ENCODE measurements at regions not wholly inside any gene's neighbourhood (a gene's known extent, or its start where the extent isn't known, plus 50 kb on each side); places are given as distances from the start of the nearest gene placed in this dataset.

DNA sequence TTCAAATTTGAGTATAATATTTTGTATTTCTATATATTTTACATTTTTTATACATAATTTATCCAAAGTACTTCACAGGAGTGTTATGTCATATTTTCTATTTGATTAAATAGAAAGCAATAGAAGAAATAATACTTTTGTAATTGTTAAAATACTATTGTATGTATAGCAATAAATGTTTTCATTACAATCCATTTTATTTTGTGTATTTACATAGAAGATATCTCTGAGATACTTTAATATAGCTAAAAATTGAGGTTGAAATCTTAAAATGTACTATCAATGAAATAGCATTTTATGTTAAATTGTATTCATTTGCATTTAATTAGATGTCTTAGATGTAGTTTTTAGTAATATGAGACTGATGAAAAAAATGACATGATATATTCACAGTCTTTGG lies 1109.6 kb upstream of the MIR17HG start:
- Histone ChIP-seq H3K9me3 (ENCODE audit: control insufficient read depth, insufficient read depth, low read length) (no peaks in the 10 kb centered on the region), H3K9me2 (replicated peaks; ENCODE audit: control insufficient read depth, low read length) (no peaks in the 10 kb centered on the region), H3K4me2 (ENCODE audit: low read length) (no peak overlapping the region), H3K36me3 (ENCODE audit: control insufficient read depth, low read length) (no peaks in the 10 kb centered on the region), H3K4me1 (ENCODE audit: control insufficient read depth, low read length) (no peaks in the 10 kb centered on the region), H3K27me3 (ENCODE audit: control insufficient read depth, low read length) (no peaks in the 10 kb centered on the region), H4K20me1 (ENCODE audit: control insufficient read depth, insufficient read depth, low read depth, low read length) (no peaks in the 10 kb centered on the region), H3F3A (ENCODE audit: control insufficient read depth, insufficient read depth) (no peaks in the 10 kb centered on the region), H3K4me3 (ENCODE audit: low read length) (no peak overlapping the region), H3K27ac (ENCODE audit: low read depth, low read length) (no peak overlapping the region), H3K79me2 (ENCODE audit: control insufficient read depth, low read length) (no peaks in the 10 kb centered on the region)
- TF ChIP-seq, protein P1, sequence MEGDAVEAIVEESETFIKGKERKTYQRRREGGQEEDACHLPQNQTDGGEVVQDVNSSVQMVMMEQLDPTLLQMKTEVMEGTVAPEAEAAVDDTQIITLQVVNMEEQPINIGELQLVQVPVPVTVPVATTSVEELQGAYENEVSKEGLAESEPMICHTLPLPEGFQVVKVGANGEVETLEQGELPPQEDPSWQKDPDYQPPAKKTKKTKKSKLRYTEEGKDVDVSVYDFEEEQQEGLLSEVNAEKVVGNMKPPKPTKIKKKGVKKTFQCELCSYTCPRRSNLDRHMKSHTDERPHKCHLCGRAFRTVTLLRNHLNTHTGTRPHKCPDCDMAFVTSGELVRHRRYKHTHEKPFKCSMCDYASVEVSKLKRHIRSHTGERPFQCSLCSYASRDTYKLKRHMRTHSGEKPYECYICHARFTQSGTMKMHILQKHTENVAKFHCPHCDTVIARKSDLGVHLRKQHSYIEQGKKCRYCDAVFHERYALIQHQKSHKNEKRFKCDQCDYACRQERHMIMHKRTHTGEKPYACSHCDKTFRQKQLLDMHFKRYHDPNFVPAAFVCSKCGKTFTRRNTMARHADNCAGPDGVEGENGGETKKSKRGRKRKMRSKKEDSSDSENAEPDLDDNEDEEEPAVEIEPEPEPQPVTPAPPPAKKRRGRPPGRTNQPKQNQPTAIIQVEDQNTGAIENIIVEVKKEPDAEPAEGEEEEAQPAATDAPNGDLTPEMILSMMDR (IDR thresholded peaks at IDR 0.05; ENCODE audit: low read depth, low read length, poor library complexity, severe bottlenecking): no peak
- no peak for TF ChIP-seq EZH2phosphoT487 (IDR thresholded peaks at IDR 0.05; ENCODE audit: borderline replicate concordance, low read length)

DNA sequence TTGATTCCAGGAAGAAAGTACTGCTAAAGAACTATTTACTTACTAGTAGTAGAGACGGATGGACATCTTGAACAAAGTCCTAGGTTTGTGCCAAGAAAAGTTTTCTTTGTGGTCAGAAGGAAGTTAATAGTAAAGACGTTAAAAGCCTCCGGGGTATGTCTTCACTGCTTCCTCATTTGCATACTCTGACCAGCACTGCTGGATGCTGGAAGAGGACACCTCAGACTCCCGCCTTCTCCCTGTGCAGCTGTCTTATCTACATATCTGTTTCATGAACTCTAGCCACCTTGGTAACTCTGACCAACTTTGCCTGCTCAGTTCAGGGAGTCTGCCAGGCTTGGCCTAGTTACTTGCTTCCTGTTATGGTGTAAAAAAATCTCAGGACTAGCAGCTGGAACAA lies 1109.1 kb upstream of the MIR17HG start:
- no peaks in the 10 kb centered on the region for H3K27me3 ChIP-seq (ENCODE audit: control insufficient read depth, low read length)
- H3K36me3 ChIP-seq (ENCODE audit: control insufficient read depth, low read length): no peaks in the 10 kb centered on the region
- no peaks in the 10 kb centered on the region for H4K20me1 ChIP-seq (ENCODE audit: control insufficient read depth, insufficient read depth, low read depth, low read length)
- H3F3A ChIP-seq (ENCODE audit: control insufficient read depth, insufficient read depth): no peaks in the 10 kb centered on the region
- no peaks in the 10 kb centered on the region for H3K79me2 ChIP-seq (ENCODE audit: control insufficient read depth, low read length)
- no peak overlapping the region for H3K4me2 ChIP-seq (ENCODE audit: low read length)
- H3K27ac ChIP-seq (ENCODE audit: low read depth, low read length): no peak overlapping the region
- no peaks in the 10 kb centered on the region for H3K4me1 ChIP-seq (ENCODE audit: control insufficient read depth, low read length)
- no peaks in the 10 kb centered on the region for H3K9me2 ChIP-seq (replicated peaks; ENCODE audit: control insufficient read depth, low read length)
- TF ChIP-seq EZH2phosphoT487 (IDR thresholded peaks at IDR 0.05; ENCODE audit: borderline replicate concordance, low read length): no peak
- TF ChIP-seq, protein P1 (IDR thresholded peaks at IDR 0.05; ENCODE audit: low read depth, low read length, poor library complexity, severe bottlenecking): no peak
- no peaks in the 10 kb centered on the region for H3K9me3 ChIP-seq (ENCODE audit: control insufficient read depth, insufficient read depth, low read length)
- no peak overlapping the region for H3K4me3 ChIP-seq (ENCODE audit: low read length)

DNA sequence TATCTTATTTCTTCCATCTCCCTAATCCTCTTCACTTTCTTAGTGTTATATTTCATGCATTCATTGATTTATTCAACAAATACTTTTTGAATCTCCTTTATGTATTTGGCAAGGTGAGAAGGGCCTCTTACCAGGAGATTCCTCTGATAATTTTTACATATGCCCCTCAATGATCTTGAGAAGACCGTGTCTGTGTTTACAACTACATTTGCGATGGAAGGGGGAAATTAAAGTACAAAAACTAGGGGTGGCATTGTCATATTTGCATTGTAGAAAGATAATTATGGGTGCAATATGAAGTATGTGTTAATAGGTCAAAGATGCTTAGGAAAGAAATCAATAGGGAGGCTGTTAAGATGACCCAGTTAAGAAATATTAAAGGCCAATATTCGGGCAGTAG lies 1108.4 kb upstream of the MIR17HG start:
- Histone ChIP-seq H3K4me3 (ENCODE audit: low read length) (no peak overlapping the region), H3K4me2 (ENCODE audit: low read length) (no peak overlapping the region), H3K9me3 (ENCODE audit: control insufficient read depth, insufficient read depth, low read length) (no peaks in the 10 kb centered on the region), H3K9me2 (replicated peaks; ENCODE audit: control insufficient read depth, low read length) (no peaks in the 10 kb centered on the region), H3K4me1 (ENCODE audit: control insufficient read depth, low read length) (no peaks in the 10 kb centered on the region), H3K79me2 (ENCODE audit: control insufficient read depth, low read length) (no peaks in the 10 kb centered on the region), H3F3A (ENCODE audit: control insufficient read depth, insufficient read depth) (no peaks in the 10 kb centered on the region), H3K27me3 (ENCODE audit: control insufficient read depth, low read length) (no peaks in the 10 kb centered on the region), H4K20me1 (ENCODE audit: control insufficient read depth, insufficient read depth, low read depth, low read length) (no peaks in the 10 kb centered on the region), H3K27ac (ENCODE audit: low read depth, low read length) (no peak overlapping the region), H3K36me3 (ENCODE audit: control insufficient read depth, low read length) (no peaks in the 10 kb centered on the region)
- TF ChIP-seq, protein P1 (IDR thresholded peaks at IDR 0.05; ENCODE audit: low read depth, low read length, poor library complexity, severe bottlenecking): no peak
- TF ChIP-seq EZH2phosphoT487 (IDR thresholded peaks at IDR 0.05; ENCODE audit: borderline replicate concordance, low read length): no peak

DNA sequence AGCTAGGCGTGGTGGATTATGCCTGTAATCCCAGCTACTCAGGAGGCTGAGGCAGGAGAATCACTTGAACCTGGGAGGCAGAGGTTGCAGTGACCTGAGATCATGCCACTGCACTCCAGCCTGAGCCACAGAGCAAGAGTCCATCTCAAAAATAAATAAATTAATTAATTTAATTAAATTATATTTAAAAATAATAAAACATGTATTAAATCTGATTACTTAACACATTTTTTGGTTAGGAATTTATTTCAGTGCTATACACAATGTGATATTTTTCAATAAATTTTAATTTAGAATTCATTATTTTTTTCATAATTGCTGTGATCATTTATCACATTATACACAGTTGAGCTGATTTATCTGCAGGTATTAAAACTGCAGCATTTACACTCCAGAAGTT lies 1101.5 kb upstream of the MIR17HG start:
- Histone ChIP-seq H3K9me3 (ENCODE audit: control insufficient read depth, insufficient read depth, low read length) (no peaks in the 10 kb centered on the region), H3K27ac (ENCODE audit: low read depth, low read length) (no peak overlapping the region), H3F3A (ENCODE audit: control insufficient read depth, insufficient read depth) (no peaks in the 10 kb centered on the region), H3K4me1 (ENCODE audit: control insufficient read depth, low read length) (no peaks in the 10 kb centered on the region), H3K27me3 (ENCODE audit: control insufficient read depth, low read length) (no peaks in the 10 kb centered on the region), H3K79me2 (ENCODE audit: control insufficient read depth, low read length) (no peaks in the 10 kb centered on the region), H3K9me2 (replicated peaks; ENCODE audit: control insufficient read depth, low read length) (no peaks in the 10 kb centered on the region), H4K20me1 (ENCODE audit: control insufficient read depth, insufficient read depth, low read depth, low read length) (no peaks in the 10 kb centered on the region), H3K36me3 (ENCODE audit: control insufficient read depth, low read length) (no peaks in the 10 kb centered on the region), H3K4me2 (ENCODE audit: low read length) (no peak overlapping the region), H3K4me3 (ENCODE audit: low read length) (no peak overlapping the region)
- TF ChIP-seq, protein P1 (IDR thresholded peaks at IDR 0.05; ENCODE audit: low read depth, low read length, poor library complexity, severe bottlenecking): no peak
- TF ChIP-seq EZH2phosphoT487 (IDR thresholded peaks at IDR 0.05; ENCODE audit: borderline replicate concordance, low read length): no peak
